ENCODE measurements at regions not wholly inside any gene's neighbourhood (a gene's known extent, or its start where the extent isn't known, plus 50 kb on each side); places are given as distances from the start of the nearest gene placed in this dataset.

DNA sequence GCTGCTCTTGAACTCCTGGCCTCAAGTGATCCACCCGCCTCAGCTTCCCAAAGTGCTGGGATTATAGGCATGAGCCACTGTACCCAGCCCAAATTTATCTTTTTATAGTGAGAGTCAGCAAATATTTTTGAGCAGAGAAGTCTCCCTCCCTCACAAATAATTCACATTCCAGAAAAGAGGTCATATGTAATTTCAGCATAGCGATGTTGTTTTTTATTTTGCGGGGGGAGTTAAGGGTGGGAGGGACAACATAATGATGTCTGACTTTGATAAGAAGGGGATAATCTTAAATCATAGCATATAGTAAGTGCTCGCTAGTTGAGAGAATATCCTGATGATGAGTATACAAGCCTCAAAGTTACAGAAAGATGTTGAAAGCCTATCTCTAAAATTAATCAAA, 1090.2 kb upstream of the ACVR2A start:
- no peaks in the 10 kb centered on the region for H3K4me1 ChIP-seq (ENCODE audit: insufficient read depth, low read length, poor library complexity, severe bottlenecking)
- no peak overlapping the region for H3K27ac ChIP-seq (ENCODE audit: low read depth, low read length, poor library complexity, severe bottlenecking)
- intact Hi-C loops (cut with micrococcal nuclease; ENCODE audit: unreplicated experiment) = no loop called here
- no peaks in the 10 kb centered on the region for H3K36me3 ChIP-seq (ENCODE audit: insufficient read depth, low read length, poor library complexity, severe bottlenecking)
- ChIA-PET CTCF (no interaction called here), POLR2A (ENCODE audit: low non-redundant PET) (no interaction called here)
- no TSS peak for BruUV-seq (replicated peaks)
- TF ChIP-seq CTCF (conservative IDR thresholded peaks at IDR 0.05; ENCODE audit: low read depth, low read length) (no peak), EZH2 (IDR thresholded peaks at IDR 0.05; ENCODE audit: borderline replicate concordance, low read depth, low read length, poor library complexity, severe bottlenecking) (no peak)
- no peaks in the 10 kb centered on the region for H3K9me3 ChIP-seq (ENCODE audit: low read depth, low read length, poor library complexity, severe bottlenecking)
- no peaks in the 10 kb centered on the region for H3K27me3 ChIP-seq (replicated peaks; ENCODE audit: insufficient read depth, low read depth, low read length, poor library complexity)
- no peak for DNase-seq (ENCODE audit: low spot score)
- no peak overlapping the region for H3K4me3 ChIP-seq (ENCODE audit: low read depth, low read length, poor library complexity, severe bottlenecking)

GRCh38 chr2:146748046-146748445, 1096.8 kb upstream of the ACVR2A start:
- CTCF ChIA-PET = no interaction called here
- intact Hi-C loops (cut with micrococcal nuclease; ENCODE audit: unreplicated experiment) = no loop called here
- H3K4me3 ChIP-seq (ENCODE audit: low read depth, low read length, poor library complexity, severe bottlenecking) = no peak overlapping the region

GRCh38 chr2:146741260-146741659, 1103.6 kb upstream of the ACVR2A start:
- no peak for DNase-seq (ENCODE audit: low spot score)
- TF ChIP-seq CTCF (conservative IDR thresholded peaks at IDR 0.05; ENCODE audit: low read depth, low read length) (no peak), EZH2 (IDR thresholded peaks at IDR 0.05; ENCODE audit: borderline replicate concordance, low read depth, low read length, poor library complexity, severe bottlenecking) (no peak)
- H3K27me3 ChIP-seq (replicated peaks; ENCODE audit: insufficient read depth, low read depth, low read length, poor library complexity) = no peaks in the 10 kb centered on the region
- H3K4me1 ChIP-seq (ENCODE audit: insufficient read depth, low read length, poor library complexity, severe bottlenecking) = no peaks in the 10 kb centered on the region
- ChIA-PET CTCF (no interaction called here), POLR2A (ENCODE audit: low non-redundant PET) (no interaction called here)
- intact Hi-C loops (cut with micrococcal nuclease; ENCODE audit: unreplicated experiment) = no loop called here
- no peak overlapping the region for H3K27ac ChIP-seq (ENCODE audit: low read depth, low read length, poor library complexity, severe bottlenecking)
- H3K9me3 ChIP-seq (ENCODE audit: low read depth, low read length, poor library complexity, severe bottlenecking) = no peaks in the 10 kb centered on the region
- H3K4me3 ChIP-seq (ENCODE audit: low read depth, low read length, poor library complexity, severe bottlenecking) = no peak overlapping the region
- no peaks in the 10 kb centered on the region for H3K36me3 ChIP-seq (ENCODE audit: insufficient read depth, low read length, poor library complexity, severe bottlenecking)
- BruUV-seq (replicated peaks) = no TSS peak

More at GRCh38 chr2:146748046-146748445, 1096.8 kb upstream of the ACVR2A start:
- H3K27me3 ChIP-seq (replicated peaks; ENCODE audit: insufficient read depth, low read depth, low read length, poor library complexity) = no peaks in the 10 kb centered on the region
- BruUV-seq (replicated peaks) = no TSS peak
- POLR2A ChIA-PET (ENCODE audit: low non-redundant PET) = no interaction called here
- no peak for TF ChIP-seq EZH2 (IDR thresholded peaks at IDR 0.05; ENCODE audit: borderline replicate concordance, low read depth, low read length, poor library complexity, severe bottlenecking)
- H3K9me3 ChIP-seq (ENCODE audit: low read depth, low read length, poor library complexity, severe bottlenecking) = no peaks in the 10 kb centered on the region
- no peaks in the 10 kb centered on the region for H3K4me1 ChIP-seq (ENCODE audit: insufficient read depth, low read length, poor library complexity, severe bottlenecking)
- no peak overlapping the region for H3K27ac ChIP-seq (ENCODE audit: low read depth, low read length, poor library complexity, severe bottlenecking)
- DNase-seq (ENCODE audit: low spot score) = no peak
- H3K36me3 ChIP-seq (ENCODE audit: insufficient read depth, low read length, poor library complexity, severe bottlenecking) = no peaks in the 10 kb centered on the region

DNA sequence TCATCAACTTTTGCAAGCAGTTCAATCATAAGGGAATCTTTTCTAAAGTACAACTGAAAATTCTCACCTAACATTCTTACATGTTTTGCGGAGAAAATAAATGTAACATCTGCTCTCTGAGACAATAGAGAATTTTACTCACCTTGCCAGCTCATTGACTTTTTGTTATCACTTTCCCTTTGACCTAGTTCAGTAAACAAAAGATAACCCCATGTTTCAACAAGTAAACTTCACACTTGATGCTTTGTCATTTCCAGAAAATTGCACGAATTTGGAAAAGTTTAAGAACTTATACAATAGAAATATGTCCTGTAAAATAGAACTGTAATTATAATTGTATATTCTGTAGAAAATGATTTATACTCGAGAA, 1110.0 kb upstream of the ACVR2A start:
- H3K27me3 ChIP-seq (replicated peaks; ENCODE audit: insufficient read depth, low read depth, low read length, poor library complexity) = no peaks in the 10 kb centered on the region
- H3K4me3 ChIP-seq (ENCODE audit: low read depth, low read length, poor library complexity, severe bottlenecking) = no peak overlapping the region
- intact Hi-C loops (cut with micrococcal nuclease; ENCODE audit: unreplicated experiment) = loop anchor here (2.0 to 10.0 kb wide), 7 partner anchors 192 to 1772 kb away; no protein-coding TSS in a partner anchor
- POLR2A ChIA-PET (ENCODE audit: low non-redundant PET) = no interaction called here
- no TSS peak for BruUV-seq (replicated peaks)
- H3K36me3 ChIP-seq (ENCODE audit: insufficient read depth, low read length, poor library complexity, severe bottlenecking) = no peaks in the 10 kb centered on the region
- H3K9me3 ChIP-seq (ENCODE audit: low read depth, low read length, poor library complexity, severe bottlenecking) = no peaks in the 10 kb centered on the region
- CTCF ChIA-PET = no interaction called here
- H3K27ac ChIP-seq (ENCODE audit: low read depth, low read length, poor library complexity, severe bottlenecking) = no peak overlapping the region
- DNase-seq (ENCODE audit: low spot score) = no peak
- TF ChIP-seq EZH2 (IDR thresholded peaks at IDR 0.05; ENCODE audit: borderline replicate concordance, low read depth, low read length, poor library complexity, severe bottlenecking) (no peak), CTCF (conservative IDR thresholded peaks at IDR 0.05; ENCODE audit: low read depth, low read length) (no peak)
- no peaks in the 10 kb centered on the region for H3K4me1 ChIP-seq (ENCODE audit: insufficient read depth, low read length, poor library complexity, severe bottlenecking)
